DOHH2 (cell line): ENCODE measurements at regions not wholly inside any gene's neighbourhood (a gene's known extent, or its start where the extent isn't known, plus 50 kb on each side); places are given as distances from the start of the nearest gene placed in this dataset.

Source experiments
- H3F3A ChIP-seq: fragments of 200-600 bp; sonication (generic), shearing (Covaris generic); 2 replicates; pipeline ENCODE4 v1.6.0; 2016; ENCODE audit warnings: antibody characterized with exemption, mild to moderate bottlenecking; ENCODE audit not compliant: control insufficient read depth, insufficient read depth
- H3K27ac ChIP-seq: fragments of 200-600 bp; sonication (generic); 2 replicates; pipeline ENCODE4 v1.5.1; 2014; ENCODE audit warnings: low read depth, mild to moderate bottlenecking, low read length, moderate library complexity
- H3K27me3 ChIP-seq: fragments of 200-600 bp; sonication (generic); 2 replicates; pipeline ENCODE4 v1.6.1; 2014; ENCODE audit warnings: mild to moderate bottlenecking, low read length, mixed read lengths; ENCODE audit not compliant: control insufficient read depth
- H3K36me3 ChIP-seq: fragments of 200-600 bp; sonication (generic); 2 replicates; pipeline ENCODE4 v1.6.1; 2014; ENCODE audit warnings: mild to moderate bottlenecking, low read length, moderate library complexity, mixed read lengths; ENCODE audit not compliant: control insufficient read depth
- H3K4me1 ChIP-seq: fragments of 200-600 bp; sonication (generic); 2 replicates; pipeline ENCODE4 v1.6.1; 2014; ENCODE audit warnings: mild to moderate bottlenecking, low read length, mixed read lengths; ENCODE audit not compliant: control insufficient read depth
- H3K4me2 ChIP-seq: fragments of 200-600 bp; sonication (generic); 2 replicates; pipeline ENCODE4 v1.6.0; 2014; ENCODE audit warnings: mild to moderate bottlenecking, low read length, moderate library complexity
- H3K4me3 ChIP-seq: fragments of 200-600 bp; sonication (generic); 2 replicates; pipeline ENCODE4 v1.5.1; 2014; ENCODE audit warnings: mild to moderate bottlenecking, low read length, mixed read lengths
- H3K79me2 ChIP-seq: fragments of 200-600 bp; sonication (generic); 2 replicates; pipeline ENCODE4 v1.6.1; 2014; ENCODE audit warnings: mild to moderate bottlenecking, low read length, mixed read lengths; ENCODE audit not compliant: control insufficient read depth
- H3K9me2 ChIP-seq: fragments of 200-600 bp; sonication (generic); replicated peaks from 2 replicates; pipeline ENCODE4 v1.6.1; 2014; ENCODE audit warnings: mild to moderate bottlenecking, low read length, mixed read lengths; ENCODE audit not compliant: control insufficient read depth
- H3K9me3 ChIP-seq: fragments of 200-600 bp; sonication (generic); 2 replicates; pipeline ENCODE4 v1.6.1; 2014; ENCODE audit warnings: antibody characterized with exemption, low read length, mixed read lengths; ENCODE audit not compliant: control insufficient read depth, insufficient read depth
- H4K20me1 ChIP-seq: fragments of 200-600 bp; sonication (generic); 2 replicates; pipeline ENCODE4 v1.6.0; 2014; ENCODE audit warnings: low read depth, mild to moderate bottlenecking, antibody characterized with exemption, low read length, moderate library complexity; ENCODE audit not compliant: control insufficient read depth, insufficient read depth
- CTCF ChIP-seq: fragments of 200-600 bp; sonication (generic); IDR thresholded peaks from one replicate; pipeline ENCODE4 v1.5.1; 2014; ENCODE audit warnings: antibody characterized with exemption, mild to moderate bottlenecking, low read depth, low read length; ENCODE audit not compliant: poor library complexity, severe bottlenecking
- EZH2phosphoT487 ChIP-seq: fragments of 200-600 bp; sonication (generic); IDR thresholded peaks from 2 replicates; pipeline ENCODE4 v1.6.1; 2017; ENCODE audit warnings: borderline replicate concordance, mild to moderate bottlenecking, antibody characterized with exemption, low read length, moderate library complexity, mixed read lengths

- no peaks in the 10 kb centered on the region for H3F3A ChIP-seq
These were observed 149.8 kb upstream of the SLC28A3 start for GRCh38 chr9:84490206-84490841.

GRCh38 chr9:84490842-84491325 lies 150.3 kb upstream of the SLC28A3 start:
- no peaks in the 10 kb centered on the region for H4K20me1 ChIP-seq
- TF ChIP-seq CTCF (no peak), EZH2phosphoT487 (no peak)
- no peaks in the 10 kb centered on the region for H3K79me2 ChIP-seq
- no peaks in the 10 kb centered on the region for H3K36me3 ChIP-seq
- H3K4me2 ChIP-seq: no peak overlapping the region
- H3K27ac ChIP-seq: no peak overlapping the region
- H3K4me1 ChIP-seq: no peaks in the 10 kb centered on the region
- no peaks in the 10 kb centered on the region for H3K9me2 ChIP-seq
- H3F3A ChIP-seq: no peaks in the 10 kb centered on the region
- H3K9me3 ChIP-seq: no peaks in the 10 kb centered on the region
- H3K4me3 ChIP-seq: no peak overlapping the region
- H3K27me3 ChIP-seq: no peaks in the 10 kb centered on the region

More at GRCh38 chr9:84490206-84490841, 149.8 kb upstream of the SLC28A3 start:
- Histone ChIP-seq H3K27me3 (no peaks in the 10 kb centered on the region), H3K27ac (no peak overlapping the region), H4K20me1 (no peaks in the 10 kb centered on the region), H3K9me3 (no peaks in the 10 kb centered on the region), H3K79me2 (no peaks in the 10 kb centered on the region), H3K9me2 (no peaks in the 10 kb centered on the region), H3K4me3 (no peak overlapping the region), H3K36me3 (no peaks in the 10 kb centered on the region), H3K4me2 (no peak overlapping the region), H3K4me1 (no peaks in the 10 kb centered on the region)
- no peak for TF ChIP-seq CTCF
- no peak for TF ChIP-seq EZH2phosphoT487

DNA sequence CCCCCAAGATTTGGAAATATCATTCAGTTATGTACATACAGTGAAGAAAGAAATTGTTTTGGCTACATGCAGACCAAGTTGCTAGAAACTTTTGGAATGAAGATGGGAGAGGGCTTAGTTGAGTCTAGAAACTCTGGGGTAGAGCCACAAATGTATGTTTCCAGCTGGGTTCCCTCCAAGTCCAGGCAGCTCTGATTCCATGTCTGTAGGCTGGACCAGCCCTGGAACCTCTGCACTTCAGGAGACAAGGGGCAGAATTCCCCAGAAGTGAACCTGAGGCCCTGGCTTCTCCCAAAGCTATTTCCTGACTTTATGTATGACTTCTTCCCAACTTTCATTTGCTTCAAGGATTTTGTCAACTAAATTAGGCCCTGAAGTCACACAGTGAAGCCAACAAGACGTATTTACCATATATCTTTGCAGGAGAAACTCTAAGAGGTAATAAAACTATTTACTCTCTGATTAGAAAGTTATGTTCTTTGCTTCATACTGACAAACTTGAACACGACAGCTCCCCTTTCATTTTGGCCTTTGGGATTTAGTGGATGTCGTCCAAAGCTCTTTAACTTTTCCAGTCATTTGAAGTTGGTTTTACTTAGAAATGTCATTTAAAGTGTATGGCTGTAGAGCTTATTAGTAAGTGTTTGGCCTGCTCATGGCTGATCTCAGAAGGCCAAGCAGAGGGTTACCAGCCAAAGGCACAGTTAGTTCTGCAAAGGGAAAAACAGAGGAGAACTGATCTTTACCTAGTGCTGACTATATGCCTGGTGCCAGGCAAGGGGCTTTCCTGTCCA lies 152.0 kb upstream of the SLC28A3 start:
- H3K9me3 ChIP-seq: no peaks in the 10 kb centered on the region
- H3F3A ChIP-seq: no peaks in the 10 kb centered on the region
- H3K4me2 ChIP-seq: no peak overlapping the region
- H4K20me1 ChIP-seq: no peaks in the 10 kb centered on the region
- H3K4me1 ChIP-seq: no peaks in the 10 kb centered on the region
- no peaks in the 10 kb centered on the region for H3K9me2 ChIP-seq
- H3K27me3 ChIP-seq: no peaks in the 10 kb centered on the region
- no peak overlapping the region for H3K27ac ChIP-seq
- no peak overlapping the region for H3K4me3 ChIP-seq
- TF ChIP-seq CTCF (no peak), EZH2phosphoT487 (no peak)
- H3K36me3 ChIP-seq: no peaks in the 10 kb centered on the region
- no peaks in the 10 kb centered on the region for H3K79me2 ChIP-seq
